ENCODE measurements at regions not wholly inside any gene's neighbourhood (a gene's known extent, or its start where the extent isn't known, plus 50 kb on each side); places are given as distances from the start of the nearest gene placed in this dataset.

GRCh38 chr1:101364370-101365120, 127.7 kb downstream of the S1PR1 start:
- ChIA-PET POLR2A (no interaction called here), CTCF (interaction anchor here (2.0 kb wide), 1 partner anchor 55 kb away, joined by 7 read pairs; no protein-coding TSS in a partner anchor)
- TF ChIP-seq ARNT (IDR thresholded peaks at IDR 0.05): no peak
- no peak for TF ChIP-seq HDGF (IDR thresholded peaks at IDR 0.05; ENCODE audit: borderline replicate concordance)
- TF ChIP-seq SUZ12 (IDR thresholded peaks at IDR 0.05): no peak
- no peak for TF ChIP-seq ZNF384 (IDR thresholded peaks at IDR 0.05)
- no peak for TF ChIP-seq NFRKB (IDR thresholded peaks at IDR 0.05)
- DNase-seq (ENCODE audit: extremely low spot score): no peak

- DNase-seq (ENCODE audit: extremely low spot score): no peak
- no peak for TF ChIP-seq FOXK2 (IDR thresholded peaks at IDR 0.05)
- TF ChIP-seq TARDBP (IDR thresholded peaks at IDR 0.05): no peak
- no peak for TF ChIP-seq NFRKB (IDR thresholded peaks at IDR 0.05)
- no peak for TF ChIP-seq FOXM1 (IDR thresholded peaks at IDR 0.05; ENCODE audit: borderline replicate concordance)
- TF ChIP-seq CTBP1 (IDR thresholded peaks at IDR 0.05; ENCODE audit: borderline replicate concordance): no peak
- no peak for TF ChIP-seq ZNF384 (IDR thresholded peaks at IDR 0.05)
- TF ChIP-seq PKNOX1 (IDR thresholded peaks at IDR 0.05): no peak
- no peak for TF ChIP-seq SP1 (IDR thresholded peaks at IDR 0.05)
- TF ChIP-seq ELF4 (IDR thresholded peaks at IDR 0.05): no peak
- ChIA-PET CTCF (interaction anchor here (2.0 kb wide), 1 partner anchor 56 kb away, joined by 7 read pairs; no protein-coding TSS in a partner anchor), POLR2A (no interaction called here)
Observed at GRCh38 chr1:101365186-101365585, 128.4 kb downstream of the S1PR1 start.

DNA sequence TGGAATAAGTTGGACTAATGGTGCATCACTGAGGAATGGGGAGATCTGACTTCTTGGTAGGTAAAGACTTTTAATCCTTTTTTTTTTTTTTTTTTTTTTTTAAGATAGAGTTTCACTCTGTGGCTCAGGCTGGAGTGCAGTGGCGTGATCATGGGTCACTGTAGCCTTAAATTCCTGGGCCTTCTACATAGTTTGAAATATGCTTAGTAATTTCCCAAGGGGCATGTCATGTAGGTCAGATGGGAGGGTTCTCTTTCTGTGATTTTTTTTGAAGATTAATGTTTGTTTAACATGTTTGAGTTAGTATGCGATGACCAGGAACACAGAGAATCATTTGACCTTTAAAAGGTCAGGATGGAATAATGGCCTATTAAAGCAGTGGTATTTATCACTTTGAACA, 129.1 kb downstream of the S1PR1 start:
- TF ChIP-seq TARDBP (IDR thresholded peaks at IDR 0.05) (no peak), L3MBTL2 (conservative IDR thresholded peaks at IDR 0.05) (no peak)
- DNase-seq (ENCODE audit: extremely low spot score): no peak
- CTCF ChIA-PET: interaction anchor here (0.6 kb wide), 1 partner anchor 117 kb away, joined by 6 read pairs; no protein-coding TSS in a partner anchor
- POLR2A ChIA-PET: no interaction called here

- DNase-seq (ENCODE audit: extremely low spot score): no peak
- POLR2A ChIA-PET: no interaction called here
- TF ChIP-seq SP1 (IDR thresholded peaks at IDR 0.05) (no peak), L3MBTL2 (conservative IDR thresholded peaks at IDR 0.05) (no peak), ELF4 (IDR thresholded peaks at IDR 0.05) (no peak), CTBP1 (IDR thresholded peaks at IDR 0.05; ENCODE audit: borderline replicate concordance) (no peak), ARNT (IDR thresholded peaks at IDR 0.05) (no peak), SUZ12 (IDR thresholded peaks at IDR 0.05) (no peak), HDGF (IDR thresholded peaks at IDR 0.05; ENCODE audit: borderline replicate concordance) (no peak), LEF1 (IDR thresholded peaks at IDR 0.05; ENCODE audit: borderline replicate concordance) (no peak), FOXM1 (IDR thresholded peaks at IDR 0.05; ENCODE audit: borderline replicate concordance) (no peak), NFRKB (IDR thresholded peaks at IDR 0.05) (no peak), PKNOX1 (IDR thresholded peaks at IDR 0.05) (no peak), ZNF384 (IDR thresholded peaks at IDR 0.05) (no peak), TARDBP (IDR thresholded peaks at IDR 0.05) (no peak), BHLHE40 (IDR thresholded peaks at IDR 0.05; ENCODE audit: borderline replicate concordance) (no peak), FOXA1 (IDR thresholded peaks at IDR 0.05) (no peak), FOXK2 (IDR thresholded peaks at IDR 0.05) (no peak)
- CTCF ChIA-PET: interaction anchor here (0.6 to 1.1 kb wide), 2 partner anchors 9 to 118 kb away, joined by 6 to 8 read pairs; no protein-coding TSS in a partner anchor
Observed at GRCh38 chr1:101366513-101367215, 129.8 kb downstream of the S1PR1 start.

GRCh38 chr1:101367630-101368029, 130.8 kb downstream of the S1PR1 start:
- no peak for DNase-seq (ENCODE audit: extremely low spot score)
- POLR2A ChIA-PET: no interaction called here
- TF ChIP-seq ELF4 (IDR thresholded peaks at IDR 0.05): no peak
- TF ChIP-seq BHLHE40 (IDR thresholded peaks at IDR 0.05; ENCODE audit: borderline replicate concordance): no peak
- no peak for TF ChIP-seq PKNOX1 (IDR thresholded peaks at IDR 0.05)
- TF ChIP-seq LEF1 (IDR thresholded peaks at IDR 0.05; ENCODE audit: borderline replicate concordance): no peak
- TF ChIP-seq SP1 (IDR thresholded peaks at IDR 0.05): no peak
- TF ChIP-seq ZNF384 (IDR thresholded peaks at IDR 0.05): no peak
- no peak for TF ChIP-seq CTBP1 (IDR thresholded peaks at IDR 0.05; ENCODE audit: borderline replicate concordance)
- no peak for TF ChIP-seq SUZ12 (IDR thresholded peaks at IDR 0.05)
- TF ChIP-seq TARDBP (IDR thresholded peaks at IDR 0.05): no peak
- TF ChIP-seq FOXA1 (IDR thresholded peaks at IDR 0.05): no peak
- CTCF ChIA-PET: interaction anchor here (1.1 kb wide), 1 partner anchor 10 kb away, joined by 8 read pairs; no protein-coding TSS in a partner anchor

- TF ChIP-seq ZNF384 (IDR thresholded peaks at IDR 0.05) (no peak), ELF4 (IDR thresholded peaks at IDR 0.05) (no peak), CTBP1 (IDR thresholded peaks at IDR 0.05; ENCODE audit: borderline replicate concordance) (no peak), L3MBTL2 (conservative IDR thresholded peaks at IDR 0.05) (no peak), LEF1 (IDR thresholded peaks at IDR 0.05; ENCODE audit: borderline replicate concordance) (no peak), ARNT (IDR thresholded peaks at IDR 0.05) (no peak), SUZ12 (IDR thresholded peaks at IDR 0.05) (no peak), FOXM1 (IDR thresholded peaks at IDR 0.05; ENCODE audit: borderline replicate concordance) (no peak), FOXA1 (IDR thresholded peaks at IDR 0.05) (no peak)
- POLR2A ChIA-PET: no interaction called here
- CTCF ChIA-PET: no interaction called here
- DNase-seq (ENCODE audit: extremely low spot score): no peak
Observed at GRCh38 chr1:101370488-101370887, 133.7 kb downstream of the S1PR1 start.
